GM19025 (cell line): ENCODE measurements at regions not wholly inside any gene's neighbourhood (a gene's known extent, or its start where the extent isn't known, plus 50 kb on each side); places are given as distances from the start of the nearest gene placed in this dataset.
"Not testable (repeated sequence)": the region's sequence is repeated elsewhere in the genome, so short reads cannot be mapped to it uniquely, and the experiment has no call there.

Source experiments
- ATAC-seq: cut with Tn5 transposase; IDR thresholded peaks from one replicate; pipeline ENCODE4 v1.9.1; 2021; ENCODE audit warnings: mild to moderate bottlenecking, low read depth, moderate library complexity; ENCODE audit not compliant: unreplicated experiment

- ATAC-seq = no peak
Measured at GRCh38 chr5:27906931-27907601, 868.7 kb upstream of the CDH9 start.

DNA sequence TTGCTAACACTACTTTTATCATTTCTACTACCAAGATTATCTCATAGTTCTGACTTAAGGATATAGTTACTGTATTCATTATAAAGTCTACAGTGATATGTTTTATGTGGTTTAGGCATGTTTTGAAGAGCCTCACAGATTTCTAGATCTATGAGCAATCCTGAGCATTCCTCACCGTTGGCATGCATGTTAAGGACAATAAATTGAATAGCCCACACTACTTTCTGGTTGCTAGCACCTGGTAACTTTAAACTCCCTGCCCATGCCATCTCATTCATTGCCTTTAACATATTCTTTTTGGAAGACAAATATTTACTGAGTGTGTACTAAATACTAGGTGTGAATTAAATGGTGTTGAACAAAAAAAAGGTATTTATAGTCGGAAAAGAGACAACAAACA, 868.1 kb upstream of the CDH9 start:
- no peak for ATAC-seq

GRCh38 chr5:27900761-27901160, 862.4 kb upstream of the CDH9 start:
- ATAC-seq = no peak

- ATAC-seq = no peak
Measured at GRCh38 chr5:27876071-27876470, 837.7 kb upstream of the CDH9 start.

DNA sequence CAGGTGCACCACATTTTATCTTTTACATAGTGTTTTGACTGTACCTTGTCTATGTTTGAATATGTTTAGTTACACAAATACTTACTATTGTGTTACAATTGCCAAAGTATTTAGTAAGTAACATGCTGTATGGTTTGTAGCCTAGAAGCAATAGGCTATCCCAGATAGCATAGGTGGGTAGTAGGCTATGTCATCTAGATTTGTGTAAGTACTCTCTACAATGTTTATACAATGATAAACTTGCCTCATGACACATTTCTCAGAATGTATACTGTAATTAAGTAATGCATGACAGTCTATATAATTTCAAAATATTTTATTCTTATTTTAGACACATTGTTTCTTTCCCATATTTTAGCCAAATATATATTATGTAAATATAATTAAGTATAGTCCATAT, 836.8 kb upstream of the CDH9 start:
- ATAC-seq = no peak

DNA sequence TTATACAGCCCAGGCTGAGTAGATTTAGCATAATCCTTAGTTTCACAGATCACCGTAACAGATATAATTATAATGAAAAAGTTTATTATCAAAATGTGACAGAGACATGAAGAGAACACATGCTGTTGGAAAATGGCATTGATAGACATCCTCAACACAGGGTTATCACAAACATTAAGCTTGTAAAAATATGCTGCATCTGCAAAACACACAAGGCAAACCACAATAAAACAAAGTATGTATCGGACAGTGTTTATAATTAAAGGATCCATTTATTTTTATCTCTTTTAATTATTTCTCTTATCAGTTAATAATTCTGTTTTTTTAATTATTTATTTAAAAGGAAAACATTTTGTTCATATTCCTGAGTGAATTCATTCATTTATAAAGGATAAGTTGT, 829.9 kb upstream of the CDH9 start:
- no peak for ATAC-seq

GRCh38 chr5:27855491-27855890, 817.1 kb upstream of the CDH9 start:
- no peak for ATAC-seq

DNA sequence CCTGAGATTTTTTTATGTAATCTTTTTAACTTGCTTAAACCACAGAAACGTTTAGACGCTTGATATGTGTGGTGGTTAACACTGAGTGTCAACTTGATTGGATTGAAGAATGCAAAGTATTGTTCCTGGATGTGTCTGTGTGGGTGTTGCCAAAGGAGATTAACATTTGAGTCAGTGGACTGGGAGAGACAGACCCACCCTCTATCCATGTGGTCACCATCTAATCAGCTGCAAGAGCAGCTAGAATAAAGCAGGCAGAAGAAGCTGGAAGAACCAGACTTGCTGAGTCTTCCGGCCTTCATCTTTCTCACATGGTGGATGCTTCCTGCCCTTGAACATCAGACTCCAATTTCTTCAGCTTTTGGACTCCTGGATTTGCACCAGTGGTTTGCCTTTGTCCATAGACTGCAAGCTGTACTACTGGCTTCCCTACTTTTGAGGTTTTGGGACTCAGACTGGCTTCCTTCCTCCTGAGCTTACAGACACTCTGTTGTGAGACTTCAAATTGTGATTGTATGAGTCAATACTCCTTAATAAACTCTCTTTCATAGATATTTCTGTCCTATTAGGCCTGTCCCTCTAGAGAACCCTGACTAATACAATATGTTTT, 816.0 kb upstream of the CDH9 start:
- ATAC-seq = no peak

- no peak for ATAC-seq
Measured at GRCh38 chr5:27845248-27845647, 806.9 kb upstream of the CDH9 start.

GRCh38 chr5:27836704-27837103, 798.3 kb upstream of the CDH9 start:
- ATAC-seq = not testable (repeated sequence)

GRCh38 chr5:27832886-27833285, 794.5 kb upstream of the CDH9 start:
- ATAC-seq = no peak

DNA sequence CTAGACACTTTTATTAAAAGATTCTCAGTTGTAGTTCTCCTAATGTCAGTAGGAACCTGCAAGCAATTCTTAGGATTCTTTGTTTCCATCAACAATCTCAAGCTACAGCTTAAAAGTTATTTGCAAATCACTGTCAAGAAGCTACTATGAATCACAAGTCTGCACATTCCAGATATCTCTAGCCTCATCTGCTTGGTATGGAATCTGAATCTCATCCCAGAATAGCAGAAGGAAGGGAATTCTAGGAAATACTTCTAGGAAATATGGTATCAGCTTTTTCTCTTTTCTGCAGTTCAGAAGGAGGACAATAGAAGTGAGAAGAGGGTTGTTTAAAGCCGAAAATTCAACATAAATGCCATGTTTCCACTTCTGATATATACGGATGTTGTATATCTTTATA, 792.2 kb upstream of the CDH9 start:
- no peak for ATAC-seq

DNA sequence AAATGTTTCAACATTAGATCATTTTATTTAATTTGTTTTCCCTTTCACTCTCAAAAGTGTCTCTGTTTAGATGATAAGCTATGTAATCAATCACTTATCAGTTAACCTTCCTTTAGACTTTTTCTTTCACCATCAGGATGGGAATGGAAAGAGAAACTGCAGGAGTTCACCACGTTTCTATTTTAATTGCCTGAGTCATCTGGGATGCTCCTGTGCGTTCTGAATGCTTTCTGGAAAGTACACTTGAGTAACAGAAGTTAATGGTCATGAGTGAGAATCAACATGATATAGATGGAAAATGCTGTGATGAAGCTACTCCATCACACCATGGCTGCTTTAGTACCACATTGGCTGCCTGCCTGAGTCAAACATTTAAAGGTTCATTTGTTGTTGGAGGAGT, 783.3 kb upstream of the CDH9 start:
- no peak for ATAC-seq

- no peak for ATAC-seq
Measured at GRCh38 chr5:27818888-27819287, 780.5 kb upstream of the CDH9 start.

DNA sequence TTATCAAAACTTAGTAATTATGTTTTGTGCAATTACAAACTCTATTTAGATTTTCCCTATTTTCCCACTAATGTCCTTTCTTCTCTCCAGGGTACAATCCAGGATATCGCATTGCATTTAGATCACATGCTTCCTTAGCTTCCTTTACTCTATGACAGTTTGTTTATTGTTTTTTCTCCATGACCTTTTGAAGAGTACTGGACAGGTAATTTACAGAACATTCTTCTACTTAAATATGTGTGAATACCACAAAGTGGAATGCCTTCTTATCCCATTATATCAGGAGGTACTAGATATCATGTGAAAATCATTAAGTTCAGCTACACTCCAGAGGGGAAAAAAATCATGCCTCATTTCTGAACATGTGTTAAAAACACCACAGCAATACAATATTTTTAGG, 776.6 kb upstream of the CDH9 start:
- no peak for ATAC-seq

GRCh38 chr5:27814286-27814685, 775.9 kb upstream of the CDH9 start:
- no peak for ATAC-seq

DNA sequence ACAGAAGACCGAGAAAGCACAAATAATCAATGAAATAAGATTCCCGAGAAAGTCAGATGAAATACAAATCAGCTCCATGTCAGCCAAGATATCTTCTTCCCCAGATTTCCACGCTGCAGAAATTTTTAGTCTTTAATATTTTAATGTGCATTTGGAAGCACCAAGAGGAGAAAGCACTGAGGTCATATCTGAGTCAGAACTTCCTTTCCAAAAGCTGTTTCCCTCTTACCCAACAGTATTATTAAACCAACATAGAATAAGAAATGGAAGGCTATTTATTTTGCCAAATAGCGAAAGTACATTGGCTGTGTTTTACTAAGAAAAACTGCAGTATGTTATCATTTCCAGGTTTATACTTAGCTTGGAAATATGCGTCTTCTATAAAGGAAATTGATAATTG, 772.1 kb upstream of the CDH9 start:
- ATAC-seq = no peak

GRCh38 chr5:27797220-27797619, 758.8 kb upstream of the CDH9 start:
- ATAC-seq = no peak

- ATAC-seq = no peak
Measured at GRCh38 chr5:27788184-27788583, 749.8 kb upstream of the CDH9 start.

- ATAC-seq = no peak
Measured at GRCh38 chr5:27784317-27784716, 745.9 kb upstream of the CDH9 start.

DNA sequence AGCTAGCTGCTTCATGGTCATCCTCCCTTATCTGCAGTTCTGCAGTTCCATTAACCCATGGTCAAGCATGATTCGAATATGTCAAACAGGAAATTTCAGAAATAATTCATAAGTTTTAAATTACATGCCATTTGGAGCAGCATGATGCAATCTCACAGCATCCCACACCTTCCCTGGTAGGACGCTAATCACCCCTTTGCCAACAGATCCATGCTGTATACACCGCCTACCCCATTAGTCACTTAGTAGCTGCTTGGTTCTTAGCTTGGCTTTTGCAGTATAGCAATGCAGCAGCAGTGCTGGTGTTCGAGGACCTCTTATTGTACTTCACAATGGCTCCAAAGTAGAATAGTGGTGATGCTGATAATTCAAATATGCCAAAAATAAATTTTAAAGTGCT, 739.7 kb upstream of the CDH9 start:
- no peak for ATAC-seq

GRCh38 chr5:27773636-27774035, 735.2 kb upstream of the CDH9 start:
- no peak for ATAC-seq

DNA sequence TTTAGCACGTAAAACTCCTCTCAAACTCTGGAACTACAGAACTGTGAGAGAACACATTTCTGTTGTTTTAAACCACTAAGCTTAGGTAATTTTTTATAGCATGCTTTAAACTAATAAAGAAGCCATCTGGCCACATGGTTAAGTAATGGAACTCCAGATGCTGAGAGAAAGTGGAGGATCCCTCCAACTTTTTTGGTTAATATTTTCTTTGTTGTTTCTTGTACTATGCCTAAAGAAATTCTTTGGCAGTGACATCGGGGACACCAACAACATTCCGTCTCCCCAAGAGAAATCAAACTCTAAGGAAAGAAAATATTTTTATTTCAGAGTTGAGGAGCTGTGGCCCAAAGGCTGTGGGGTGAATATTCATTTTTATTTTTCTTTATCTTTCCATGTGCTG, 734.8 kb upstream of the CDH9 start:
- no peak for ATAC-seq
